Motor neuron (in vitro differentiated cells): ENCODE measurements at regions not wholly inside any gene's neighbourhood (a gene's known extent, or its start where the extent isn't known, plus 50 kb on each side); places are given as distances from the start of the nearest gene placed in this dataset.
"Not testable (repeated sequence)": the region's sequence is repeated elsewhere in the genome, so short reads cannot be mapped to it uniquely, and the experiment has no call there.

Experiments
- ATAC-seq, 8 experiments: fragments of 200-7000 bp; cut with Tn5 transposase; replicated peaks in 6 of 8; 2 replicates each; pipeline ENCODE4 v1.8.0; 2021; ENCODE audit warnings: mild to moderate bottlenecking in 8 of 8, moderate library complexity in 8 of 8
- H3K27ac ChIP-seq, 2 donors: fragments of 250-450 bp; sonication (Bioruptor Pico); 2 replicates each; pipeline ENCODE4 v1.9.0; 2021; ENCODE audit warnings: antibody characterized with exemption in 2 of 2, mild to moderate bottlenecking in 2 of 2, moderate library complexity in 1 of 2
- H3K4me1 ChIP-seq, 2 donors: fragments of 250-450 bp; sonication (Bioruptor Pico); replicated peaks in 1 of 2; 2 replicates each; pipeline ENCODE4 v1.6.1; 2021; ENCODE audit warnings: antibody characterized with exemption in 2 of 2, mild to moderate bottlenecking in 2 of 2, moderate library complexity in 1 of 2
- H3K4me3 ChIP-seq, 5 donors: fragments of 250-450 bp; sonication (Bioruptor Pico); 2 replicates each; pipeline ENCODE4 v1.9.0; 2021; ENCODE audit warnings: antibody characterized with exemption in 5 of 5, mild to moderate bottlenecking in 5 of 5, moderate library complexity in 4 of 5
- WGBS, 10 experiments: fragments of 450-650 bp; shearing (Covaris generic); methylation state at CpG; one replicate each; pipeline ENCODE4 v1.0.0; 2022; 5-methylcytosine and 5-hydroxymethylcytosine counted together
- in situ Hi-C, 9 experiments: fragments of 400-800 bp; cut with MboI; loops; one replicate each; pipeline ENCODE4 v1.15.0; 2021; ENCODE audit warnings: low sequenced_read_pairs in 9 of 9, low pct_unique_long_range_greater_than_20kb in 2 of 9; ENCODE audit not compliant: unreplicated experiment in 9 of 9

DNA sequence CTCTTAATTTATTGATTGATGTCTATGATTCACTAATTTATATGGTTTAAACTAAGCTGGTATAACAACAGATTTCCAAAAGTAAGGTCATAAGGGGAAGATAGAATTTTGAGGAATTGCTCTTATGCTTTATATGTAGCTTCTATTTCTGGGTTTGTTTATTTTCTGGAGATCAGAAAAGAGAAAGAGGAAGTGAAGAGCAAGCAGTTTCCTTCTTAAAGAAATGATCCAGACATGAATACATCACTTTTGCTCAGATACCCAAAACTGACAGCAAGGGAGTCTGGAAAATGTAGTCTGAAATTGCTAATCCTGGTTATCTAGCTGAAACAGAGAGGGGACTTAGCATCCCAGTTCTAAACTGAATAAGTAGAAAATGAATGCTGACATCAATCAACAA, 912.5 kb upstream of the CRIM1 start:
- H3K27ac ChIP-seq: no peak overlapping the region
- in situ Hi-C loops: no loop called here
- no peaks in the 10 kb centered on the region for H3K4me1 ChIP-seq
- ATAC-seq: no peak
- no peak overlapping the region for H3K4me3 ChIP-seq

DNA sequence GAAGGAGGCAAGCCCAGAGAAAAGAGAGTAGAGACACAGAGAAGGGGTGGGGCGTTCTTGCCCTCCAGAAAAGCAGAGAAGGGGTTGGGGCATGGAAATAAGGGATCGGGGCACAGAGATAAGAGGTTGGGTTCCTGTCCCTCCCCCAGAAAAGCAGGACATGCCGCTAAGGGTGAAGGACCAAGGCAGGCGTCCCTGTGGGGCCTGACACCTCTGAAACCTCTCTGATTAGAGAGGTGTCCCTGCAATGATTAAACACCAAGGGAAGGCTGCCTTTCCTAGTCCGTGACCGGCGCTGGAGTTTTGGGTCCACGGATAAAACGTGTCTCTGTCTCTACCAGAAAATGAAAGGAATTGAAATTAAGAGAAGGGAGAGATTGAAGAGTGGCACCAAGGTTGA, 914.0 kb upstream of the CRIM1 start:
- H3K4me1 ChIP-seq, ATAC-seq, H3K4me3 ChIP-seq, H3K27ac ChIP-seq, in situ Hi-C loops: not testable (repeated sequence)
- WGBS, 10 experiments: 20 to 94% (median 61%) methylated on average over 1 to 3 of the region's 9 CpGs; no CpG with 5 or more reads in 3 of the 10 experiments

GRCh38 chr2:35440308-35440707, 915.3 kb upstream of the CRIM1 start:
- H3K4me1 ChIP-seq, H3K4me3 ChIP-seq, ATAC-seq, in situ Hi-C loops, H3K27ac ChIP-seq: not testable (repeated sequence)
- 0 to 100% (median 50%) methylated on average over 1 to 6 of the region's 17 CpGs; no CpG with 5 or more reads in 6 of the 10 experiments for WGBS, 10 experiments

DNA sequence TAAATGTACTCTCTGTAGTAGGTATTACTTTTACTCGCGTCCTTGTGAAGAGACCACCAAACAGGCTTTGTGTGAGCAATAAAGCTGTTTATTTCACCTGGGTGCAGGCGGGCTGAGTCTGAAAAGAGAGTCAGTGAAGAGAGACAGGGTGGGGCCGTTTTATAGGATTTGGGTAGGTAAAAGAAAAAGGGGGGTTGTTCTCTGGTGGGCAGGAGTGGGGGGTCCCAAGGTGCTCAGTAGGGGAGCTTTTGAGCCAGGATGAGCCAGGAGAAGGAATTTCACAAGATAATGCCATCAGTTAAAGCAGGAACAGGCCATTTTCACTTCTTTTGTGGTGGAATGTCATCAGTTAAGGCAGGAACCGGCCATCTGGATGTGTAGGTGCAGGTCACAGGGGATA, 918.7 kb upstream of the CRIM1 start:
- not testable (repeated sequence) for ATAC-seq, H3K4me1 ChIP-seq
- 0 to 93% (median 75%) methylated on average over 2 to 4 of the region's 5 CpGs; no CpG with 5 or more reads in 3 of the 10 experiments for WGBS, 10 experiments

GRCh38 chr2:35428548-35428947, 927.0 kb upstream of the CRIM1 start:
- ATAC-seq: peak in 2 of 8 experiments; percentile 23 to 41
- 44 to 100% (median 100%) methylated on average over 1 of the region's 1 CpG; no CpG with 5 or more reads in 3 of the 10 experiments for WGBS, 10 experiments
- no peaks in the 10 kb centered on the region for H3K4me1 ChIP-seq
- in situ Hi-C loops: no loop called here
- no peak overlapping the region for H3K27ac ChIP-seq
- no peak overlapping the region for H3K4me3 ChIP-seq

More for the DNA sequence above, 918.7 kb upstream of the CRIM1 start:
- in situ Hi-C loops, H3K4me3 ChIP-seq, H3K27ac ChIP-seq: not testable (repeated sequence)

DNA sequence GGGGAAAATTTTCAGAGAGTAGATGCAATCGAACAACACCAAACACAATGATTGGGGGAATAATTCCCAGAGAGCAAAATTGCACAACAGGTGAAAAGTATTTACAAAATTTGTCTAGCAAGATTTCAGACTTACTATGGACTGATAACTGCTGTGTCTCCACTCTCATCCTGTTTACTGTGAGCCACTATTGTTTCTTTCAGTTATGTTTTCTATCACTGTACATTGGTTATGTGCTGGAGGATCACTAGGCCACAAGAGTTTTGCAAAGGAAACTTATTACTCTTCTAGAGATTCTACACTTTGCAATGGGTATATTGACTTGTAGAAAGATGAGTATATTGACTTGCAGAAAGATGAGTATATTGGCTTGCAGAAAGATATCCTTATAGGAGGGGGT, 934.1 kb upstream of the CRIM1 start:
- ATAC-seq: no peak
- 0 to 83% (median 38%) methylated on average over 1 of the region's 1 CpG; no CpG with 5 or more reads in 3 of the 10 experiments for WGBS, 10 experiments
- H3K27ac ChIP-seq: no peak overlapping the region
- H3K4me3 ChIP-seq: no peak overlapping the region
- in situ Hi-C loops: loop anchor here in 1 of 9 experiments (25.0 kb wide), 1 partner anchor 1734 kb away; no protein-coding TSS in a partner anchor
- H3K4me1 ChIP-seq: peaks cover 0 to 5% of the 10 kb centered on the region in 2 donors

DNA sequence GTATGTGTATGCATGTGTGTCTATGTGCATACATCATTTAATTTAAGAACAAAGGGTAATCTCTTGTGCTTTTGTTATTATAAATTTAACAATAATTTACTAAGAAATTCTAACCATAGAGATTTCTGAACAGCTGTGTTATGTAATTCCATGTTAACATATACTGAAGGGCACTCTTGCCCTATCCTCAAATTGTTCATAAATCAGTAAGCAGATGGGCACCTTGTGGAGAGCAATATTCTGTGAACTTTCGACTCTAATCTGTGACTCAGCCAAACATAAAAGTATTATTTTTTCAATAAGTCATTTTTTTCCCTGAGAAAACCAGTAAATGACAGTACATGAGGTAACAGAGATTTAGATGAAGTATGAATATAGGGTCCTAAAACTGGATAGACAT, 938.3 kb upstream of the CRIM1 start:
- peak in 4 of 8 experiments; percentile 30 to 77 (median 46) for ATAC-seq
- peaks cover 0 to 5% of the 10 kb centered on the region in 2 donors for H3K4me1 ChIP-seq
- H3K4me3 ChIP-seq: no peak overlapping the region
- in situ Hi-C loops: loop anchor here in 1 of 9 experiments (25.0 kb wide), 1 partner anchor 1730 kb away; no protein-coding TSS in a partner anchor
- H3K27ac ChIP-seq: no peak overlapping the region
- 0 to 56% (median 0%) methylated on average over 1 of the region's 1 CpG; no CpG with 5 or more reads in 3 of the 10 experiments for WGBS, 10 experiments

- Histone ChIP-seq H3K4me3 (no peak overlapping the region), H3K27ac (no peak overlapping the region), H3K4me1 (peaks cover 0 to 5% of the 10 kb centered on the region in 2 donors)
- in situ Hi-C loops: loop anchor here in 1 of 9 experiments (25.0 kb wide), 1 partner anchor 1729 kb away; no protein-coding TSS in a partner anchor
- no peak for ATAC-seq
- WGBS, 10 experiments: 0 to 91% (median 50%) methylated on average over 1 to 2 of the region's 2 CpGs
Observed at GRCh38 chr2:35416391-35417140, 939.0 kb upstream of the CRIM1 start.

- Histone ChIP-seq H3K4me3 (no peak overlapping the region), H3K27ac (no peak overlapping the region), H3K4me1 (peaks cover 0 to 5% of the 10 kb centered on the region in 2 donors)
- 0 to 79% (median 57%) methylated on average over 1 to 4 of the region's 4 CpGs; no CpG with 5 or more reads in 3 of the 10 experiments for WGBS, 10 experiments
- in situ Hi-C loops: loop anchor here in 1 of 9 experiments (25.0 kb wide), 1 partner anchor 1729 kb away; no protein-coding TSS in a partner anchor
- peak in 4 of 8 experiments; percentile 29 to 75 (median 68) for ATAC-seq
Observed at GRCh38 chr2:35415942-35416341, 939.6 kb upstream of the CRIM1 start.

GRCh38 chr2:35415282-35415681, 940.3 kb upstream of the CRIM1 start:
- no peak overlapping the region for H3K4me3 ChIP-seq
- H3K4me1 ChIP-seq: peaks cover 0 to 5% of the 10 kb centered on the region in 2 donors
- H3K27ac ChIP-seq: no peak overlapping the region
- in situ Hi-C loops: loop anchor here in 1 of 9 experiments (25.0 kb wide), 1 partner anchor 1728 kb away; no protein-coding TSS in a partner anchor
- ATAC-seq: no peak
- WGBS, 10 experiments: 0 to 82% (median 25%) methylated on average over 1 of the region's 1 CpG; no CpG with 5 or more reads in 1 of the 10 experiments

DNA sequence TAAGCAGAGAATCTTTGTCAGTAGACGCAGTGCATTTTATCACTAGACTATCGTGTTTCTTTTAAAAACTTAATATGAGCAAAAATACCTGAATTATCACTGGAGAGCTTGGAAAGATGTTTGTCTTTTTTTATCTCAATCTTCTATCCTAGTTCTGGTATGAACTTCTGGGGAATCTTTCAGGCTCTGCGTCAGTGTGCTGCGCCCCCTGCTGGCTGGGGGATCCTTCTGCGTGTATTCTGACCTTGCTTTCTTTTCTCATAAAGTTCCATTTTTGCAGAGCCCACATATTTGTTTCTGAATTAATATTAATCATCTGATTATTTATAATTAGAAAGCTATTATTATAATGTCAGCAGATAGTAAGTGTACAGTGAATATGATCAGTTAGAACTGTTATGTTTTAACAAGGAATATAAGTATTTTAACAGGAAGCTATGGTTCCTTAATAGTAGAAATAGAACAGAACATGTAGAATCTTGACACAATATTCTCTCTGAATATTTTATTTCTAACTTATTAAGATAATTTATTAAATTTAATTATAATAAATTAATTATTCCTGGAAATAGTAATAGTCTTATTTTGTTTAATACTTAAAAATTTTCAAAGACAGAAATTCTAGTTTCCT, 945.0 kb upstream of the CRIM1 start:
- 14 to 75% (median 38%) methylated on average over 2 to 5 of the region's 5 CpGs; no CpG with 5 or more reads in 1 of the 10 experiments for WGBS, 10 experiments
- Histone ChIP-seq H3K27ac (no peak overlapping the region), H3K4me3 (no peak overlapping the region), H3K4me1 (no peaks in the 10 kb centered on the region)
- in situ Hi-C loops: loop anchor here in 1 of 9 experiments (25.0 kb wide), 1 partner anchor 1723 kb away; no protein-coding TSS in a partner anchor
- peak in 3 of 8 experiments; percentile 18 to 55 (median 30) for ATAC-seq

- 0 to 100% (median 20%) methylated on average over 1 to 2 of the region's 2 CpGs; no CpG with 5 or more reads in 5 of the 10 experiments for WGBS, 10 experiments
- Histone ChIP-seq H3K4me3 (no peak overlapping the region), H3K27ac (no peak overlapping the region), H3K4me1 (no peaks in the 10 kb centered on the region)
- in situ Hi-C loops: loop anchor here in 1 of 9 experiments (25.0 kb wide), 1 partner anchor 1722 kb away; no protein-coding TSS in a partner anchor
- ATAC-seq: no peak
Observed at GRCh38 chr2:35409762-35410161, 945.8 kb upstream of the CRIM1 start.

DNA sequence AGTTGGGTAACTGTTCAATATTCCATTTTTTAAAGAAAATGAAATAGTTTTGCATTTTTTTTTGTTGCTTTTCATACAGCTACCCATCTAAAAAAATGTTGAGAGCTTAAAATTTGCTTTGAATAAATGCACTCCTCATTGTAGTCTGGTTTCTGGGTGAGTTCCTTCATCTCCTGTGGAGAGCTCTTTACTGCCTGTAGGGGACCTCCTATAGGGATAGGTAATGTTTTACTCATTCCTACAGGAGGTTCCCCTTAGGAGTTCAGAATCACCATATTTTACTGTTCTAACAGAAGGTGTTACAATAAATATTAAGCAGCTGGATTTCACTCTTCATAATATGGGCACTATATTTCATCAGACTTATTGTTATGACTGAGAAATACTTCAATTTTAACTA, 947.3 kb upstream of the CRIM1 start:
- no peak for ATAC-seq
- H3K4me1 ChIP-seq: no peaks in the 10 kb centered on the region
- in situ Hi-C loops: loop anchor here in 1 of 9 experiments (25.0 kb wide), 1 partner anchor 1721 kb away; no protein-coding TSS in a partner anchor
- H3K4me3 ChIP-seq: no peak overlapping the region
- H3K27ac ChIP-seq: no peak overlapping the region
